ENCODE measurements at regions not wholly inside any gene's neighbourhood (a gene's known extent, or its start where the extent isn't known, plus 50 kb on each side); places are given as distances from the start of the nearest gene placed in this dataset.
"Not testable (repeated sequence)": the region's sequence is repeated elsewhere in the genome, so short reads cannot be mapped to it uniquely, and the experiment has no call there.

DNA sequence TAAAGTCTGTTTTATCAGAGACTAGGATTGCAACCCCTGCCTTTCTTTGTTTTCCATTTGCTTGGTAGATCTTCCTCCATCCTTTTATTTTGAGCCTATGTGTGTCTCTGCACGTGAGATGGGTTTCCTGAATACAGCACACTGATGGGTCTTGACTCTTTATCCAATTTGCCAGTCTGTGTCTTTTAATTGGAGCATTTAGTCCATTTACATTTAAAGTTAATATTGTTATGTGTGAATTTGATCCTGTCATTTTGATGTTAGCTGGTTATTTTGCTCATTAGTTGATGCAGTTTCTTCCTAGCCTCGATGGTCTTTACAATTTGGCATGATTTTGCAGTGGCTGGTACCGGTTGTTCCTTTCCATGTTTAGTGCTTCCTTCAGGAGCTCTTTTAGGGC, 141.7 kb downstream of the EHF start:
- not testable (repeated sequence) for TF ChIP-seq SUZ12 (IDR thresholded peaks at IDR 0.05); SP1 (IDR thresholded peaks at IDR 0.05); TARDBP (IDR thresholded peaks at IDR 0.05); ZNF384 (IDR thresholded peaks at IDR 0.05); FOXM1 (IDR thresholded peaks at IDR 0.05; ENCODE audit: borderline replicate concordance); FOXA1 (IDR thresholded peaks at IDR 0.05)
- TF ChIP-seq, protein P1, sequence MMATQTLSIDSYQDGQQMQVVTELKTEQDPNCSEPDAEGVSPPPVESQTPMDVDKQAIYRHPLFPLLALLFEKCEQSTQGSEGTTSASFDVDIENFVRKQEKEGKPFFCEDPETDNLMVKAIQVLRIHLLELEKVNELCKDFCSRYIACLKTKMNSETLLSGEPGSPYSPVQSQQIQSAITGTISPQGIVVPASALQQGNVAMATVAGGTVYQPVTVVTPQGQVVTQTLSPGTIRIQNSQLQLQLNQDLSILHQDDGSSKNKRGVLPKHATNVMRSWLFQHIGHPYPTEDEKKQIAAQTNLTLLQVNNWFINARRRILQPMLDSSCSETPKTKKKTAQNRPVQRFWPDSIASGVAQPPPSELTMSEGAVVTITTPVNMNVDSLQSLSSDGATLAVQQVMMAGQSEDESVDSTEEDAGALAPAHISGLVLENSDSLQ (IDR thresholded peaks at IDR 0.05) = not testable (repeated sequence)

All from HEK293T (cell line).